DMS 273 treated with DMSO at 0.1 percent for 48 hours (cell line): ENCODE measurements at regions not wholly inside any gene's neighbourhood (a gene's known extent, or its start where the extent isn't known, plus 50 kb on each side); places are given as distances from the start of the nearest gene placed in this dataset.

Experiments
- DNase-seq: peaks from one replicate; lab custom pipeline; 2025; lab: John Stamatoyannopoulos, UW

DNA sequence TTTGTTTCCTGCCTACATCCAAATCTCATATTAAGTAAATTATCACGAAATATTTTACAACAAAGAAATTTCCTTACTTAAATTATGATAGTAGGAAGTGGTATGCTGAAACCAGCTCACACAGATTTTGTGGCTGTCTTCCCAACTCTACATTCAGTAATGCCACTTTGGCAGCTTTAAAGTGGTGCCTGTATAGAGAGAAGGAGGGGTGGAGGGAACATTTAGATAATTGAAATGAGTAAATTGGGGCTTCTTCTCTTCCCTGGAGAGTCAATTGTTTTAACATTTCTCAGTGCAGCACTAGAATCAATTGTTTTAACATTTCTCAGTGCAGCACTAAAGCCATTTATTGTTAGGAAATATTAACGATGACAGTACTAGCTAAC is 1323.1 kb downstream of the PCDH7 start:
- DNase-seq, result no peak

DNA sequence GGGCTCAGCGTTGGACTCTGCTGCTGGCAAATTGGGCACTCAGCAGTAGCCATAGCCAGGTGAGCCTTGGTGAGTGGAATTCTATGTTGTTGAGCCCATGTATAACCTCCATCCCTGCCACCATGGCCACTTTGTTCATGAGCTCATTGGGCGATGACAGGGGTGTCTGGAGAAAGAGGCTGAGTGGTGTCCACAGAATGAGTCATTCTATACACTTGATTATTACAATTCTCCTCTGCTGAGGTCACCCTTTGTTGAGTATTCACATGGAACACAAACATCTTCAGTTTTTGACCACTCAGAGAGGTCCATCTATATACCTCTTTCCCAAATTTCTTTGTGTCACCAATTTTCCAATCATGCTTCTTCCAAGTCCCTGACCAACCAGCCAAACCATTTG is 1341.7 kb downstream of the PCDH7 start:
- no peak for DNase-seq

DNA sequence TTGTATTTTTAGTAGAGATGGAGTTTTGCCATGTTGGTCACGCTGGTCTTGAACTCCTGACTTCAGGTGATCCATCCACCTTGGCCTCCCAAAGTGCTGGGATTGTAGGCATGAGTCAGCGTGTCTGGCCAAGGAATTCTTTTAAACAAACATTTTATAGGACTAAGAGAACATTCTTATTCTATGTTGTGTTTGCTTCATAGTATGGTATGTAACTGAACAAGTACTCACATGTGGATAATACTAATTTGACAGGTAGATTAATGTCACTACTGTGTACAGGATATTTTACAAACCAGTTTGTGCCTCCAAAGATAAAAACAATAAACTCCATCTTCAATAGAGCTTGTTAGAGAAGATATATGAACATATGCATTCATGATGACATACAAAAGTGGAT is 1353.4 kb downstream of the PCDH7 start:
- DNase-seq, result no peak

DNA sequence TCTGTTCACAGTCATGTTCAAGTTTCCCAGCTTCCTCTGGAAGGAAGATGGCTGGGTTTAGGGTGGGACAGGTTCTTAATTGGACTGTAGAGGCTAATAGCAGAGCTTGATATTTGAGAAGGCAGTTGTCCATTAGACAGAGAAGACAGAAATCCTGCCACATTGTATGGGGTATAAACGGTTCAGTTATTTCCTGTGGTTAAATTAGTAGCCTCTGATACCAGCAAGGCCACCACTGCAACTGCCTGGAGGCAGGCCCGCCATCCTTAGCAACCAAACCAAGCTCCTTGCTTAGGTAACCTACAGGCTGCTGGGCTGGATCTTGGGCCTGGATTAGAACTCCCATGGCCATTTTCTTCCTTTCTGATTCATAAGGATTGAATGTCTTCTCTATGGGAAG is 1367.0 kb downstream of the PCDH7 start:
- DNase-seq, result no peak

DNA sequence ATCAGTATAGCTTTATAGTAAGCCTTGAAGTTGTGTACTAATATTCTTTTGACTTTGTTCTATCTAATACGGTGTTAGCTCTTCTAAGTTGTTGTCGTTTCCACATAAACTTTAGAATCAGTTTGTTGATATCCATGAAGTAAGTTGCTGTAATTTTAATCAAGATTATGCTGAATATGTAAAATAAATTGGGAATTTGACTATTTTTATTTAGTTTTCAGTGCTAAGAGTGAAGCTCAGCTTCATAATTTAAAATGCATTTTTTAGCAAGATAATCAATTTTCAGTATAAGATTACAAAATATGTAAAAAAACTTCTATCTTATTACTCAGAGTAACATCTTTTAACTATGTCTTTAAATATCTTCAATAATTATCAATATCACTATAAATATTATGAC is 1374.8 kb downstream of the PCDH7 start:
- DNase-seq, result no peak

DNA sequence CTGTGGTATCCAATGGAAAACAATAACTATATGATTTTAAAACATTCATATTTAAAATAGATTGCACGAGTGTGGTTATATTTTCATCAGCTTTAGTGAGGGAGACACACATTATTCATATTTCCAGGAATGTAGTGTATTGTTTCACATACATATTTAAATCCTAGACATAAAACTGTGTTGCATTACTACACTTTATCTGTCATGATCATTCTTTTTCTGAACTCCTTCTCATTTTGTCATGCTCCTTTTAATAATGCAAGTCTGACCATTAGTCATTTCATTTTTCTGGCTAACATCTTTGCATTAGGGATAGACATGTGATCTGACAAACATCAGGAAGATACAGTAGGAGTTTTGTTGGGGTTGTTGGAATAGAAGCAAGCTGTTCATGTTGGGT is 1382.7 kb downstream of the PCDH7 start:
- DNase-seq, result no peak

DNA sequence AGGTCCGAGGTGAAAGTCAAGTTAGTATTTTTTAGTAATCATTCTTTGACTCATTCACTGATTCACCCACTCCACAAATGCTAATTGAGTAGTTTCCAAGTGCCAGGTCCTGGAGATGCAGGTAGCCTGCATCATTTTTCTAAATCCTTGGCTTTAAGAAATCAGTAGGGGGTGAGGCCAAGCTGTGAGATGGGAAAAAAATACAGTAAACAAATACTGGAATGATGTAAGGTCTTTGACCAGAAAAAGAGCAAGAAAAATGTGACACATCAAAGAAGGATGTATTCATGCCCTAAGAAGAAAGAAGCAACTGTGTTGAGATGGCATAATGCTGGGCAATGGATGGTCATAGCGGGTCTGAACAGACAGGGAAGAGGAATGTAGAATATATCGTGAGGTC is 1386.6 kb downstream of the PCDH7 start:
- no peak for DNase-seq

DNA sequence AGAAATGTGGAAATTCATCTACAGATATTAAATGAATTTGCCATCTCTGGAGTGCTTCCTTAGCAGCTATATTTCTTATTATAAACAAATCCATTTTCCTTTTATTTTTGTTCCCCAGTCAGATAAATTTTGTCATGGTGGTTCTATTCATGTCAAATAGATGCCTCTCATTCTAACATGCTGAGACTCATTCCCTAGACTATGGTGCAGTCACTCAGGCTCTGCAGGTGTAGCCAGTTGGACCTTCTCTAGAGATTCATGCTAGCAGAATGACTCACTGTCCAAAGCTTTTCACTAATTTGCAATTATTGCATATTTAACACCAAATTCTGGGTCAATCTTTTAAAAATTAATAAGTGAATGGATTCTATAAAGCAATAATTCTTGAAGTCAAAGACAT is 1392.7 kb downstream of the PCDH7 start:
- no peak for DNase-seq

DNA sequence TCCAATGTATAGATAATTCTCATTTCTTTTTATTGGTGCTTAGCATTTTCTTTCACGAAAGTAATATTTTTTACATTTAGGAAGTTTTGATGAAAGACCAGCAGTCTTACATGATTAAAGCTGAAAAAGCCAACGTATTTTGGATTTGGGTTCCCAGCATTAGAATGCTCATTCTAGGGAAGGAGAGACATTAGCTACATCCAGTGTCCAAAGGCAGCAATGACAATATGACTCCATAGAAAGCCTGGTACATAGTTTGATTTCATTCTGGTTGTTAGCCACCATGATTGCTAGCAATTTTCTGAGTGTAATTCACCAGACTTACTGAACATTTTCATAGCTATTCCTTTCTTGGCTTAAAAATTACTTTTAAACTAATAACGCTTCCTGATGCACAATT is 1397.5 kb downstream of the PCDH7 start:
- DNase-seq, result no peak

DNA sequence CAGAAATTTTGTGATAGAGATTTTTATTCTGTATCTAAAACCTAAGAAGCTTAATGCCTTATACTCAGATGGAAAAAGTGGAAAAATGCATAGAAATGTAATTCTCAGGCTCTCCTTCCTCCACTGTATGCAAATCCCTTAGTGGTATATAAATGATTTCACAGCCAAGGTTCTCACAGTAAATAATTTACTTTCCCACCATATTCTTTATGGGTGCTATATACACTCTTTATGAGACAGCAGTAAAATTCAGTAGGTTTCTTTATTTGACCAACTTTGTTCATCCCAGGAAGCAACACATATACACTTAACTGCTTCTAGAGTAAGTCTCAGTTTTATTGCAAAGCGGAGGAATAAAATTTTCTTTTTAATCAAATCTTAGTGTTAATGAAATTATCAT is 1399.7 kb downstream of the PCDH7 start:
- no peak for DNase-seq

DNA sequence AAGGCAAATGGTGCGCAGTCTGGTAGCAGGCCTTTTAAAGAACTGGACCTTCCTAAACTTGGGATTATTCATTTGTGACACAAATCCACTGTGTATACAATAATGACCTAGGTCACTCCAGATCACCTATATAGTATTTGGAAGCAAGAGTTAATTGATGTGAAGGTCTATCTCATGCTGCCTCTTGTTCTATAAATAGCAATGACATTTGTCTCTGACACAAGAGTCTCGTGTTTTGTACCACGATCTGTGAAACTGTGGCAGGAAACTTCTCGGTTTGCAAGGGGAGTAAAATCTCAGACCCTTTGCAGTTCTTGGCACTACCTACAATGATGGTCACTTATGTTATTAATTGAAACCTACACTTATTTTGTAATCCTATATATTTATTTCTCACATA is 1408.4 kb downstream of the PCDH7 start:
- DNase-seq, result no peak

DNA sequence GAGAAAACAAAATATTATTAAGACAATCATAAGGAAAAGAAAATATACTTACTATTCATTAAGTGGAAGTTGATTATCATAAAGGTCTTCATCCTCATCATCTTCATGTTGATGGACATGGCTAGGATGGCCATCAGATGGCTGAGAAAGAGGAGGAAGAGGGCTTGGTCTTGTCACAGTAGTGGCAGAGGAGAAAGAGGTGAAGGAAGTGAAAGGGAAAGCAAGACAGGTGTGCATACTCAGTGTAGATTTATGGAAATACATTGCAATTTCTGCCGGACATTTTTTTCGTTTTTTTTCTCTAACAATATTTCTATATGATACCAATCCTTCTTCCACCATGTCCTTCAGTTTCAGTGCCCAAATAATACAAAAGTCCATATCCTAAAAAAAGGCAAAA is 1409.8 kb downstream of the PCDH7 start:
- no peak for DNase-seq

DNA sequence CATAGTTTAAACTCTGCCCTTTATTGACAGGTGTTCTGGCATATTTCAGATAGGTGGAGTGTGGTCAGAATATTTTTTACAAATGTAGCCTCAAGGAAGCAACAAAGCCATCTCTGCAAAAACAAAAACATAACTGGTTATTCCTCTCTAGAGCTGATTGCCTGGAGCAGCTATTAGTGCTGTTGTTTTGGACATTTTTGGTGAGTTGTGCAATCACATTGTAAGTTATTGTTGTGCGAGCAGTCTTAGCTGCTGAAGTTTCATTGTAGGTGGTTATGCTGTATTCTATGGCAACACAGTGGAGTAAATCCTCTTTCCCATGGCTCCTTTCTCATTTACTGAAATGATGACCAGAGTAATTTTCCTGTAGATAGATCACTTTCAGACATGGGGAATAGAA is 1413.0 kb downstream of the PCDH7 start:
- DNase-seq, result no peak

DNA sequence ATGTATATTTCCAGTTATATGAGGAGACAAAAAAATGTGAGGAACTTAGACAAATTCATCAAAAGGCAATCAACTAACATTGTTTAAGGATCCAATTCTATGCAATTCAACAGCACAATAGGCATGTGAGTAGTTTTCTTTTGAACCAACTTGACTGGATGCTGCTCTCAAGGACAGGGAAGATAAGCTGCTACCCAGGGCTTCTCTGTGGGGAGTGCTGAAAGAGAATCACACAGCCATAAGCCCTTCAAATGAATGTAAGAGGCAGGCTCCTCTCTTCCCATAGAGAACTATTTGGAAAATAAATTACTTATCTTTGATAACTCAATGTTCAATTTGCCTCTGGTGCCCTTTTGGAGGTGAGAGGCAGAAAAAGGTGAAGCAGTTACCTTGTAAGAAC is 1413.6 kb downstream of the PCDH7 start:
- no peak for DNase-seq

DNA sequence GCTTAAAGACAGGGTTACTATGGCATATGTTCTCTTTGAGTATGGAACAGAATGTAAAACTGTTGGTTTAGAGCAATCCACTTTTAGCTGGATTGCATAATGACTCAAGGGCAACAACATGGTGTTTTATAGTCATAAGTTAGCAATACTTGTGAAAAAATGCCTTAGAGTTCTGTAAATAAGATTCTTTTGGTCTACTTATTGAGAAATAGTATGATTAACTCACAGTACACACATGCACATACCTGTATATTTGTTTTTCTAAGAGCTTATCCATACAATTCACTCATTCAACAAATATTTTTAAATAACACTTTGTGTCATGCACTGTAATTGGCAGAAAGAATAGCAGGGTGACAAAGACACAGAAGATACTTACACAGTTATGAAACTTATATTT is 1415.5 kb downstream of the PCDH7 start:
- DNase-seq, result no peak

DNA sequence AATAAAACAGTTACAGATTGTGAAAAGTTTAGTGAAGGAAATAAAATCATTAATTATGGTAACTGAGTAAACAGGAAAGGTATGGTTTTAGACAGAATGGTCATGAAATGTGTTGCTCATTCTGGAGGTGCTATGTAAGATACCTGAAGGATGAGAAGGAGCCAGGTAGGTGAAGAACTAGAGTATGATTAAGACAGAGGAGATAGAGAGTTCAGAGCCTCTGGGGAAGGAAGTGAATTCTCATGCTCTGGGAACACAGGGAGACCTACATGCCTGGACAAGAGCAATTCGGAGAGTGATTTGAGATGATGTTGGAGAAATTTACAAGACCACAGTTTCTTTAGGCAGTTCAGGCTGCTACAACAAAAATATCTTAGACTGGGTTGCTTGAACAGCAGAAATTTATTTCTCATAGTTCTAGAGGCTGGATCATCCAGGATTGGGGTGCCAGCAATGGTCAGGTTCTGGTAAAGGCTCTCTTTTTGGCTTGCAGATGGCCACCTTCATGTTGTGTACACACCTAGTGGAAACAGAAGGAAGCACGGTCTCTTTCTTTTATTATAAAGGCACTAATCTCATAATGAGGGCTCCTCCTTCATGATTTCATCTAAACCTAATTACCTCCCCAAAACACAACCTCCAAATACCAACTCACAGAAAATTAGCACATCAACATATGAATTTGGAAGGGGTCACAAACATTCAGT is 1416.1 kb downstream of the PCDH7 start:
- no peak for DNase-seq

DNA sequence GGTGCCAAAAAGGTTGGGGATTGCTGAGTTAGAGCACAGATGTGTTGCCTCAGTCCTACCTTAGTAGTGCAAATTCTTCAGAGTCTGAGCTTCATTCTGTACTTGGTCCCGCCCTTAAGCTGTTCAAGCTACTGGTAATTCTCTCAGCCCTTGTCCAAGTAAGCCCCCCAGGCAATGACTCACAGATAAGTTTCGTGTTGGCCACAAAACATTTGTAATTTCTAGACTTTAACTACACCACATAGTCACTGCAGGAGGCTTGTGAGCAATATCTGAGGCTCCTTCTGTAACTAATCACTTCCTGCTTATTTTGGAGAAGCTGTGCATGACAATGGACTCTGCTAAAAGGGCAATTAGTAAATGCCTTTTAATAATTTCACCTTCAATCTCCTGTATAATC is 1420.5 kb downstream of the PCDH7 start:
- DNase-seq, result no peak

DNA sequence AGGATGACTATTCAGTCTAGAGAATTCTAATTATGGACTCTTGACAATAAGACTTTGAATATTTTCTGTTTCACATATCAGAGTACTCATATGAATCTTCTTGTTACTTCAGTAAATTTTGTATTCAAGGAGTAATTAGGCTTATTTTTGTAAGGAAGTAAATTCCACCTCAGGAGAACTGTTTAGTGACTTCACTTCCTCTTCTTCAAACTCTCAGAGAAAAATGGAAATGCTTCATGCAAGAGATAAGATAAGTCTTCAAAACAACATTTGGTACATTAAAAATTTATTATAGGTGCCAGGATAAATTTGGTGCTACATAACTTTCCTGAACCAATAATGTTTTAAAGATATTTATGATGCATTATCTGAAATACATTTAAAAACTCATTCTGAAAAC is 1421.9 kb downstream of the PCDH7 start:
- DNase-seq, result no peak

DNA sequence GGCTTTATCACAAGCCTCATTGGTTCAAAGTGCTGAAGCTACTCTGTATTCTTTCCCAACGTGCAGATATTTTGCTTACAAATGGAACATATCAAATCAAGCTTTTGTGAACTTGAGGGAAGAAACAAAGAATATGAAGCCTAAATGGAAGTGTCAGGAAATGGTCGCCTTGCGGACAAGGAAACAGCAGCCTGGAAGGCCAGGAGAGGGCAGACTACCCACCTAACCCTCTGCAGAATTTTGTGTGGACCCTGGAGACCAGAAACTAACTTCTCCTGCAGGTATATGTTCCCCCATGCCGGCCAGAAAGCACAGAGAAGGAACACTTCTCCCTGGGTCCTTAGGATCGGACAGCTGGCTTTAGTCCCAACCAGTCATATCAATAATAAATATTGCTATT is 1425.8 kb downstream of the PCDH7 start:
- DNase-seq, result no peak

DNA sequence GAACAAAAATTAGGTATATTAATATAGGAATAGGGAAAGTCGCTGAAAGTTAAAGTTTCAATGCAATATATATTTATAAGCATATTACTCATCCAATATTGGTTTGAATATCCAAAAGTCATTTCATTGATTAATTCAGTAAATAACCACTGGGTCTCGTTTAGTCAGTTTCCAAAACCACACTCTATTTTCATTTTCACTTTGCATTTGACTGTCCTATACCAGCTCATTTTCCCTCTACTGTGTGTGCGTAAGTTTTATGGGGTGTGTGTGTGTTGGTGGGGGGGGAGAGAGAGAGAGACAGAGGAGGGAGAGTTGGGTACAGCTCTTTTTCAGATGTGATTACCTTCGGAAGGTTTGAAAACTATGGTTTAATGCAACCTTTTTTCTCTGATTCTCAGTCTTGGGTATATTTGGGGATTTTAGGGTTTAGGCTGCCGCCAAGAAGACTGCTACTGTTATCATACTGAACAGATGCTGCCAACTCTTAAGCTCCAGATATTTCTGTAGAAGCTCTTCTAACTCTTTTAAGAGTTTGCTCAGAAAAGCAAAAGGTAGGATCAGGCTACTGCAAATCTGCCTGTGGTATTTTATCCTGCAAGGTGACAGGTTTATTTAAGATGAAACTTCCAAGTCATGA is 1427.4 kb downstream of the PCDH7 start:
- no peak for DNase-seq

DNA sequence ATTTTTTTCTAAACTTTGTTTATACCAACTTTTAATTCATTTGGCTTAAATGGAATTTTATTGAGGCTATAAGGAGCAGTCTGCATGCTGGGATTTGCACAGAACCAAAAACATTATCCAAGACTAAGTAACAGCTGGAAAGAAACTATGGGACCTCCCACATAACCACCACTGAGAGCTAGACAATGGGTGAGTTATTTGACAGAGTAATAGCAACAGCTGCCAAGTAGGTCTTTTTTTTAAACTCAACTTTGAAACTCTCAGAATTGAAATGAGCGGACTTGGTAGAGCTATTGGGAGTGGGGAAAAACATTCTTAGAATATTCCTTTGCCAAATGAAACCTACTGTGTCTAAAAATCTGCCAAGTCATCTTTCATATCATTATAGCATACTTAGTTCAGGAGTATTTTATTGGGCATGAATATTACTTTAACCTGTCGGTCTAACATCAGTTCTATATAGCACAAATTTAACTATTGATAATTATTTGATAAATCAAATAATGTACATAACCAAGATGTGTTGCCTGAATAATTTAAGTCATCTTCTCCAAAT is 1428.0 kb downstream of the PCDH7 start:
- DNase-seq, result no peak

DNA sequence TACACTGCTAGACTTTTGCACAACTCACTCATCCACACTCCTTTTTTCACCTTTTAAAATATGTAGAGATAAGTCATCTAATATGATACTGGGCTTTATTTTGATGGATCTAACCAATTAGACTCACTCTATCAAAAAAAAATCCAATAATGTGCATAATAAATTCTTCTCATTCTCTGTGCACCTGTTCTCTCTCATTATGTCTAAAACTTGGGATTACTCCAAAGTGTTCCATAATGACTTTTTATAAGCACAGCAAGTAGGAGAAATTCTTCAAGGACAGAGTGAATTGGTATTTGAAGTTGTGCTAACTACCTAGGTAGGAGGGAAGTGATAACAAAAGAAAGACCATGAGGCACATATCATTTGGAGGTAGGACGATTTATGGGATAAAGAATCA is 1438.8 kb downstream of the PCDH7 start:
- no peak for DNase-seq

DNA sequence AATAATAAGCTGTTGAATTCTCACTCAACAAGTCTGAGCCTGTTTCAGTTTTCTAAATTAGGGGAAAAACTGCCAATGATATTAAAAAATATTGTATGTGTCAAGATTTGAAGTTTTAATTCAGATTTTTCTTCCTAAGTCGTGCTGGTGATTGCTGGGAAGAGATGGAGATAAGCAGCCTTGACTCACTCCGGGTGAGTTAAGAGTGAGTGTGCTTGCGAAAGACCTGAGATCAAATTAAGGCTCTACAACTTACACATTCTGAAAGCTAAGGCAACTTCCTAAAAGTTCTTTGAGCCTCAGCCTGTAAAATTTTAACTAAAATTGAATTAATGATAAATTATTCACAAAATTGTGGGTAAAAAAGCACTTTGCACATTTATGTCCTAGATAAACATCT is 1441.2 kb downstream of the PCDH7 start:
- no peak for DNase-seq

DNA sequence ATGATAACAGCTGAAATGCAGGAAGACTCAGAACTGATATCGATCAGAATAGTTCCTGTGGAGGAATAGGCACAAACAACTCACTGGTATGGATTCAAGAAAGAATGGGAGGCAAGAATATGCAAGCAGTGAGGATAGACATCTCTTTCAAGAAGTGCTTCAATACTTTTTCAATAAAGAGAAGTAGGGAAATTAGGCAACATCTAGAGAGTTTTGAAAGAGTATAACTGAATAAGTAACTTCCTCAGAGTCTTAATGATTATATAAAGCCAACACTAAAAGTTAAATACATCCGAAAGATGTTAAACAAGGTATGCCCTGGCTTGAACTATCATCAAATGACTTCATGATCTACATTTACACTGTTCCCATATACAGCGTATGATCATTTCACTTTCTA is 1443.0 kb downstream of the PCDH7 start:
- no peak for DNase-seq
